ENCODE measurements at regions not wholly inside any gene's neighbourhood (a gene's known extent, or its start where the extent isn't known, plus 50 kb on each side); places are given as distances from the start of the nearest gene placed in this dataset.

DNA sequence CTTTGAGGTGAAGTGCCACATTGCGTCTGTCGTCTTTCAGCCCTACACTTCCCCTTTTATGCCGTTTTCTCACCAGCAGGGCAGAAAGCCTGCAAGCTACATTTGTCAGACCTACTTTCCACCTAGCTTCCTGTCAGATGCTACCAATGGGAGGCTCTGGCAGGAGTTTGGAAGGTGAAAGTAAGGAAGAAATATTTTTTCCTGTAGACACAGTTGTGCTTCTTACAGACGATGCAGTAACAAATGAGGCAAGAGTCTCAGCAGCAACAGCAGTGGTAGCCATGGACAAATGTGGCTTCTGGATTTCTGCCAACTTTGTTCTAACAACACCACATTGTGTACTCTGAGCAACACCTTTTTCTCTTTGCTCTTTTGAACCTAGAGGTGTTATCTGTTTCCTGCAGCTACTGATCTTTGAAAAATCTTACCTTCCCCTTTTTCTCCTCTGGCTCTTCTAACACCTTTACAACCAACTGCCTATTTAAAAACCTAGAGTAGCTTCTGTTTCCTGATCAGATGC, 70.6 kb upstream of the STT3B start:
- Histone ChIP-seq H3K4me1 (ENCODE audit: control insufficient read depth, extremely low read depth, insufficient read depth, low read length) (no peaks in the 10 kb centered on the region), H3K9me3 (ENCODE audit: control insufficient read depth, low read depth, low read length) (no peaks in the 10 kb centered on the region), H3K36me3 (ENCODE audit: control insufficient read depth in 2 of 2, extremely low read depth in 1 of 2, insufficient read depth in 2 of 2, low read length in 2 of 2) (no peaks in the 10 kb centered on the region), H3K4me3 (ENCODE audit: control insufficient read depth in 2 of 3, extremely low read depth in 1 of 3, insufficient read depth in 2 of 3, low read depth in 1 of 3, low read length in 3 of 3) (no peak overlapping the region), H3K4me2 (ENCODE audit: control insufficient read depth, extremely low read depth, insufficient read depth, low read depth, low read length) (no peak overlapping the region), H2AFZ (ENCODE audit: control insufficient read depth, low read length) (no peak overlapping the region), H4K20me1 (ENCODE audit: control insufficient read depth, extremely low read depth, insufficient read depth, low read length) (no peaks in the 10 kb centered on the region), H3K79me2 (ENCODE audit: control insufficient read depth, insufficient read depth, low read length) (no peaks in the 10 kb centered on the region), H3K9me1 (ENCODE audit: control insufficient read depth, extremely low read depth, insufficient read depth, low read length) (no peaks in the 10 kb centered on the region), H3K27me3 (ENCODE audit: control insufficient read depth, extremely low read depth, insufficient read depth, low read length) (peaks cover 6% of the 10 kb centered on the region), H3K9ac (ENCODE audit: control insufficient read depth, extremely low read depth, insufficient read depth, low read length) (no peak overlapping the region), H3K27ac (ENCODE audit: control insufficient read depth, insufficient read depth, low read length) (no peak overlapping the region)
- FAIRE-seq = no peak
- no peak for DNase-seq (ENCODE audit: low read depth, low spot score)
- no peak for TF ChIP-seq CTCF (optimal IDR thresholded peaks at IDR 0.05 in 1 of 3, IDR thresholded peaks at IDR 0.05 in 1 of 3, conservative IDR thresholded peaks at IDR 0.05 in 1 of 3; ENCODE audit: extremely low read depth in 1 of 3, insufficient read depth in 2 of 3, low read length in 3 of 3)
- dilution Hi-C loops (cut with MboI; ENCODE audit: extremely low pct_ligation_motif_present, low sequenced_read_pairs) = no loop called here

GRCh38 chr3:31465999-31466398, 66.7 kb upstream of the STT3B start:
- no peak for DNase-seq (ENCODE audit: low read depth, low spot score)
- Histone ChIP-seq H3K9me1 (ENCODE audit: control insufficient read depth, extremely low read depth, insufficient read depth, low read length) (no peaks in the 10 kb centered on the region), H3K9ac (ENCODE audit: control insufficient read depth, extremely low read depth, insufficient read depth, low read length) (no peak overlapping the region), H3K4me1 (ENCODE audit: control insufficient read depth, extremely low read depth, insufficient read depth, low read length) (no peaks in the 10 kb centered on the region), H3K79me2 (ENCODE audit: control insufficient read depth, insufficient read depth, low read length) (no peaks in the 10 kb centered on the region), H3K36me3 (ENCODE audit: control insufficient read depth in 2 of 2, extremely low read depth in 1 of 2, insufficient read depth in 2 of 2, low read length in 2 of 2) (no peaks in the 10 kb centered on the region), H4K20me1 (ENCODE audit: control insufficient read depth, extremely low read depth, insufficient read depth, low read length) (no peaks in the 10 kb centered on the region), H3K4me2 (ENCODE audit: control insufficient read depth, extremely low read depth, insufficient read depth, low read depth, low read length) (no peak overlapping the region), H3K27me3 (ENCODE audit: control insufficient read depth, extremely low read depth, insufficient read depth, low read length) (peaks cover 6% of the 10 kb centered on the region), H3K27ac (ENCODE audit: control insufficient read depth, insufficient read depth, low read length) (no peak overlapping the region), H3K9me3 (ENCODE audit: control insufficient read depth, low read depth, low read length) (no peaks in the 10 kb centered on the region), H2AFZ (ENCODE audit: control insufficient read depth, low read length) (no peak overlapping the region), H3K4me3 (ENCODE audit: control insufficient read depth in 2 of 3, extremely low read depth in 1 of 3, insufficient read depth in 2 of 3, low read depth in 1 of 3, low read length in 3 of 3) (no peak overlapping the region)
- FAIRE-seq = no peak
- dilution Hi-C loops (cut with MboI; ENCODE audit: extremely low pct_ligation_motif_present, low sequenced_read_pairs) = no loop called here
- TF ChIP-seq CTCF (optimal IDR thresholded peaks at IDR 0.05 in 1 of 3, IDR thresholded peaks at IDR 0.05 in 1 of 3, conservative IDR thresholded peaks at IDR 0.05 in 1 of 3; ENCODE audit: extremely low read depth in 1 of 3, insufficient read depth in 2 of 3, low read length in 3 of 3) = no peak
- TF ChIP-seq EZH2 (IDR thresholded peaks at IDR 0.05; ENCODE audit: low read length) = no peak

Measured in keratinocyte (primary cell).